ENCODE measurements at regions not wholly inside any gene's neighbourhood (a gene's known extent, or its start where the extent isn't known, plus 50 kb on each side); places are given as distances from the start of the nearest gene placed in this dataset.

DNA sequence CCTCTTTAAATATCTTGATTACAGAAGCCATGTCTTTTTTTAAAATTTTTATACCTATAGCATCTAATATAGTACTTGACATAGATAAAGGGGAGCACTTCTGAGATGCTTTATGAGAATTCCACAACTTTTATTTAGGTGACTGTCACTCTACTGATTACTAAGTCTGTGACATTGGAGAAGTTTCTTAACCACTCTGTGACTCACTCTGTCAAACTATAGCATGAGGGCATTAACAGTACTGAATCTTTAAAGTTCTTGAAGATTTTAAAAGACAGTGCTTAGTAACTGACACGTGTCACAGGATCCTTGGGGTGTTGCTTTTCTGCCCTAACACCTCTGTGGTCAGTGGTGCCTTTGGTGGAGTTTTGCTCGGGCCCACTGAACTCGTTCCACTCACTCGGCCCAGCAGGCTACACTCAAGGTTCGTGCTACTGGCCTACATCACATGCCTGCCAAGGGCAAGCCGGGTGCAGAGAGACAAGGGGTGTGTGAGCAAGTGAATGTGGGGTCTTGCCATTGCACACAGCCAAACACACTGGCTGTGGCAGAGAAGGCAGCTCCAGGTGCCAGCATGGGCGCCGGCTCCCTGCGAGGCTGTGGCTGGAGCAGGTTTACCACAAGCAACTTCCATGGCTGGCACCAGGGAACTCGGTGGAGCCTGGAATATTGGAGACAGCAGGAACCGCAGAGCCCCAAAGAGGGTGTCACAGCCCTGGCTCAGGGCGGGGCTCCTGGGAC is 734.0 kb upstream of the CDH7 start:
- Mint-ChIP-seq H3K4me3 (no peak overlapping the region), H3K9me3 (peaks cover 8% of the 10 kb centered on the region), H3K27me3 (ENCODE audit: low read depth) (peaks cover 2% of the 10 kb centered on the region), H3K27ac (no peak overlapping the region), H3K4me1 (no peaks in the 10 kb centered on the region), H3K36me3 (no peaks in the 10 kb centered on the region)
- no peak for DNase-seq (ENCODE audit: low spot score in 2 of 2, unreplicated experiment in 2 of 2)
- TF ChIP-seq, protein P1, sequence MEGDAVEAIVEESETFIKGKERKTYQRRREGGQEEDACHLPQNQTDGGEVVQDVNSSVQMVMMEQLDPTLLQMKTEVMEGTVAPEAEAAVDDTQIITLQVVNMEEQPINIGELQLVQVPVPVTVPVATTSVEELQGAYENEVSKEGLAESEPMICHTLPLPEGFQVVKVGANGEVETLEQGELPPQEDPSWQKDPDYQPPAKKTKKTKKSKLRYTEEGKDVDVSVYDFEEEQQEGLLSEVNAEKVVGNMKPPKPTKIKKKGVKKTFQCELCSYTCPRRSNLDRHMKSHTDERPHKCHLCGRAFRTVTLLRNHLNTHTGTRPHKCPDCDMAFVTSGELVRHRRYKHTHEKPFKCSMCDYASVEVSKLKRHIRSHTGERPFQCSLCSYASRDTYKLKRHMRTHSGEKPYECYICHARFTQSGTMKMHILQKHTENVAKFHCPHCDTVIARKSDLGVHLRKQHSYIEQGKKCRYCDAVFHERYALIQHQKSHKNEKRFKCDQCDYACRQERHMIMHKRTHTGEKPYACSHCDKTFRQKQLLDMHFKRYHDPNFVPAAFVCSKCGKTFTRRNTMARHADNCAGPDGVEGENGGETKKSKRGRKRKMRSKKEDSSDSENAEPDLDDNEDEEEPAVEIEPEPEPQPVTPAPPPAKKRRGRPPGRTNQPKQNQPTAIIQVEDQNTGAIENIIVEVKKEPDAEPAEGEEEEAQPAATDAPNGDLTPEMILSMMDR (IDR thresholded peaks at IDR 0.05; ENCODE audit: unreplicated experiment): no peak

DNA sequence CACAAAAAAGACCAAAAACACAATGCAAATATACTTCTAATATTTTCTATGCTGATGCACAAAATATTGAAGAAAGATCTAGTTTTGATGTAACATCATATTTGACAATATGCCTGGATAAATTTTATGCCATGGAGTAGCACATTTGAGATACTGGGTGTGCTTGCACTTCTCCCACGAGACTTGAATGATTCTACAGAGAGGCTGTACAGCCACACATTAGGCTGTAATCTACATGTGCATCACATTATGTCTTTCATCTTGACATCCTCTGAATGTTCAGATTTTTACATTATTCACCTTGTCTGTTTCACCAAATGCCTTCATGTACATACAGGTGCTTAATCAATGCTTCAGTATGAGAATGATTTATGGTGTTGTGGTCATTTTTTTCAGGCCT is 756.4 kb upstream of the CDH7 start:
- TF ChIP-seq, protein P1 (IDR thresholded peaks at IDR 0.05; ENCODE audit: unreplicated experiment): no peak
- Mint-ChIP-seq H3K27ac (no peak overlapping the region), H3K36me3 (no peaks in the 10 kb centered on the region), H3K9me3 (no peaks in the 10 kb centered on the region), H3K27me3 (ENCODE audit: low read depth) (no peaks in the 10 kb centered on the region), H3K4me1 (no peaks in the 10 kb centered on the region), H3K4me3 (no peak overlapping the region)
- no peak for DNase-seq (ENCODE audit: low spot score in 2 of 2, unreplicated experiment in 2 of 2)

DNA sequence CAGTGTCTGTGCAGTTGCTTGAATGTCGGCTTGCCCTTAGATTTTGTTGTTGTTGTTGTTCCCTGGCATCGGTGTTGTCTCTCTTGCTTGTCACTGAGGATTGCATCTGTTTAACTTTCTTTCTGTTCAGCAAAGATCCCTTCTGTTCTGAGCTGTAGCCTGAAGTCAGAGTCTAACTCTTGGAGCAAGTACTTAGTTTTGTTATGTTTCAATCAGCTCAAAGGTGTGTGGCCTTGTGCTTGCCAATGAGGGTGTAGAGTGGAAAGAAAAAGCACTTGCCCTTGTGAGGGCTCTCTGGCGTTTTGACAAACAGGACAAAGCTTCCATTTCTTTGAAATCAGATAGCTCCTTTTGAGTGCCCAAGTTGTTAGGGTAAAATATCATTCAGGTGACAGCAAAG is 757.1 kb upstream of the CDH7 start:
- no peak overlapping the region for H3K27ac Mint-ChIP-seq
- H3K27me3 Mint-ChIP-seq (ENCODE audit: low read depth): no peaks in the 10 kb centered on the region
- no peaks in the 10 kb centered on the region for H3K36me3 Mint-ChIP-seq
- no peak for DNase-seq (ENCODE audit: low spot score in 2 of 2, unreplicated experiment in 2 of 2)
- TF ChIP-seq, protein P1 (IDR thresholded peaks at IDR 0.05; ENCODE audit: unreplicated experiment): no peak
- H3K9me3 Mint-ChIP-seq: no peaks in the 10 kb centered on the region
- H3K4me3 Mint-ChIP-seq: no peak overlapping the region
- no peaks in the 10 kb centered on the region for H3K4me1 Mint-ChIP-seq

DNA sequence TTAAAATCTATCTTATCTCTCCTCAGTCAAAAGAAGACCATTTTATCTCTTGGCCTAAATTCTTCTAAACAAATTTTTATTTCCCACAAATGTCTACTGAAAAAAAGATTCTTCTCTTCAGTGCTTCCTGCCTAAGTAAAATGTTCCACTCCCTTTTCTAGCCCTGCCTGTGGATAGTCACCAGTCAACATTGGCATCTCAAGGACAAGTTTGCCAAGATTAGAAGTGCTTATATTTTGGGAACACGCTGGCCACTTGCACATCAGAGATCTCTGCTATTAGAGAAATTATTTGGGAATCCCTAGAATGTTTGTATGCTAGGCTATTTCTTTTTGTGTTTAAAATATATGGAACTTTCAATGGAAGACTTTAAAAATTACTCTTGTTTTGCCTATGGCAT is 758.2 kb upstream of the CDH7 start:
- Mint-ChIP-seq H3K4me3 (no peak overlapping the region), H3K36me3 (no peaks in the 10 kb centered on the region)

DNA sequence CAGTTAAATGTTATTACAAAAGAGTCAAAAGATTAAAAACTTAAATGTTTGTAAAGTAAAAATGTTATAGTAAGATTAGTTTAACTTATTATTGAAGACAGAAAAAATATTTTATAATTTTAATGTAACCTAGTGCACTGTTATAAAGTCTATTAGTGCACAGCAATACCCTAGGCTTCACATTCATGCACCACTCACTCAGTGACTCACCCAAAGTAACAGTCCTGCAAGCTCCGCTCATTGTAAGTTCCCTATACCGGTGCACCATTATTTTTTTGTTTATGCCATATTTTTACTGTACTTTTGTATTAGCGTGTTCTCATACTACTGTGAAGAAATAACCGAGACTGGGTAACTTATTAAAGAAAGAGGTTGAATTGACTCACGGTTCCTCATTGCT is 759.7 kb upstream of the CDH7 start:
- no peak overlapping the region for H3K27ac Mint-ChIP-seq
- no peaks in the 10 kb centered on the region for H3K27me3 Mint-ChIP-seq (ENCODE audit: low read depth)
- H3K4me3 Mint-ChIP-seq: no peak overlapping the region
- no peaks in the 10 kb centered on the region for H3K4me1 Mint-ChIP-seq
- no peaks in the 10 kb centered on the region for H3K36me3 Mint-ChIP-seq
- DNase-seq (ENCODE audit: low spot score in 2 of 2, unreplicated experiment in 2 of 2): no peak
- H3K9me3 Mint-ChIP-seq: no peaks in the 10 kb centered on the region
- TF ChIP-seq, protein P1 (IDR thresholded peaks at IDR 0.05; ENCODE audit: unreplicated experiment): no peak

More for the DNA sequence above, 758.2 kb upstream of the CDH7 start:
- DNase-seq (ENCODE audit: low spot score in 2 of 2, unreplicated experiment in 2 of 2): no peak
- H3K9me3 Mint-ChIP-seq: no peaks in the 10 kb centered on the region
- H3K4me1 Mint-ChIP-seq: no peaks in the 10 kb centered on the region
- TF ChIP-seq, protein P1 (IDR thresholded peaks at IDR 0.05; ENCODE audit: unreplicated experiment): no peak
- H3K27ac Mint-ChIP-seq: no peak overlapping the region
- H3K27me3 Mint-ChIP-seq (ENCODE audit: low read depth): no peaks in the 10 kb centered on the region
